Suprapubic skin (tissue), 4 donors: ENCODE measurements at regions not wholly inside any gene's neighbourhood (a gene's known extent, or its start where the extent isn't known, plus 50 kb on each side); places are given as distances from the start of the nearest gene placed in this dataset.

ENCODE experiments used
- DNase-seq, 2 donors: peaks; one replicate each; pipeline ENCODE4 v3.0.0-alpha.2; 2019; ENCODE audit warnings: low spot score in 2 of 2
- H3K27ac ChIP-seq: fragments of 200-600 bp; sonication (generic); one replicate; pipeline ENCODE4 v1.5.1; 2019
- H3K27me3 ChIP-seq: fragments of 200-600 bp; sonication (generic); one replicate; pipeline ENCODE4 v1.5.1; 2019
- H3K36me3 ChIP-seq: fragments of 200-600 bp; sonication (generic); one replicate; pipeline ENCODE4 v1.5.1; 2019
- H3K4me1 ChIP-seq: fragments of 200-600 bp; sonication (generic); one replicate; pipeline ENCODE4 v1.5.1; 2019
- H3K4me3 ChIP-seq: fragments of 200-600 bp; sonication (generic); one replicate; pipeline ENCODE4 v1.5.1; 2019; ENCODE audit warnings: mild to moderate bottlenecking
- H3K9me3 ChIP-seq: fragments of 200-600 bp; sonication (generic); one replicate; pipeline ENCODE4 v1.5.1; 2019
- CTCF ChIP-seq, 2 donors: fragments of 200-600 bp in 1 of 2; fragments of 450-650 bp in 1 of 2; sonication (generic) in 1 of 2; IDR thresholded peaks; one replicate each; pipeline ENCODE4 v1.5.1; 2016 to 2019; ENCODE audit warnings: antibody characterized with exemption in 2 of 2, mild to moderate bottlenecking in 1 of 2, moderate library complexity in 1 of 2
- EP300 ChIP-seq: sonication (generic); formaldehyde crosslinking; IDR thresholded peaks from one replicate; pipeline ENCODE4 v1.6.1; 2017; ENCODE audit warnings: antibody characterized with exemption
- POLR2A ChIP-seq, 2 donors: fragments of 450-650 bp; IDR thresholded peaks; one replicate each; pipeline ENCODE4 v1.6.1; 2017; ENCODE audit warnings: antibody characterized with exemption in 2 of 2, mild to moderate bottlenecking in 2 of 2, moderate library complexity in 2 of 2
- POLR2AphosphoS5 ChIP-seq, 3 donors: sonication (generic); formaldehyde crosslinking; IDR thresholded peaks; one replicate each; pipeline ENCODE4 v1.6.1; 2017; ENCODE audit warnings: antibody characterized with exemption in 3 of 3
- WGBS: methylation state at CpG from one replicate; pipeline ENCODE4 v1.1.5; 2018; 5-methylcytosine and 5-hydroxymethylcytosine counted together

DNA sequence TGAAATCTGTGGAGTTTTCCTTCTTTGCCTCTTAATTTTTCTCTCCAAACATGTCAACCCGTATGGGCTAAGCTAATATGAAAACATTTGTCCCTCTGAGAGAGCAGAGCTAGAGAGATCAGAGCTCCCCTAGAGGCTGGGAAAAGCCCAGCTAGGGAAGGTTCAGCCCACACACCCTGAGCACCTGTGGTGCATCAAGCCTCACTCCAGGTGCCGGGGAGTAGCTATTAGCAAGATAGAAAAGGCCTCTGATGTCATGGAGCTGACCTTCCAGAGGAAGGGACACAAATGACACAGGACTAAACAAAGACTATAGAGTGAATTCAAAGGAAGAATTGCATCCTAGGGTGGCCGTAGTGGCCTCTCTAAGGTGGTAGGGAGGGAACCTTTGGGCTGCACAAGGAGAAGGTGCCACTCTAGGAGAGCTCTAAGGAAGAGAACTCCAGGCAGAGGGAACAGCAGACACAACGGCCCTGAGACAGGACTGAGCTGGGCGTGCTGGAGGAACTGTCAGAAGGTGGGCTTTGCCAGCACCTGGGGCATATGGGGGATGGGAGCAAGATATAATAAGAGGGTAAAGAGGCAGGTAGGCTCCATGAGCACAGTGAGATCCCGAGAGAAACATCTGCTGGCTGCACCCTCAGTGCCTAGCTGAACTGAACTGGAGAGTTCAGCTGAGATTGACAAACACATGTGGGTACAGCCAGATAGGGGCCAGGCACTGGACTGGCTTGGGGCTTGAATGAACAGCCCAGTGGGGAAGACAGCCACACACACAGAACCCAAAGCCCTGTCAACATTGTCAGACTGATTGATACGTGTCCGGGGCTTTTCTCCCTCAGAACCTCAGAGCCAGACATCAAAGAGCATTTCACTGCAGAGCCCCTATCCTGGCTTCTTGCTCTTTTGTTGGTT is 65.5 kb upstream of the DRD2 start:
- no peak overlapping the region for H3K27ac ChIP-seq
- no peaks in the 10 kb centered on the region for H3K36me3 ChIP-seq
- no peaks in the 10 kb centered on the region for H3K9me3 ChIP-seq
- TF ChIP-seq CTCF (IDR thresholded peaks at IDR 0.05) = no peak
- no peak for DNase-seq
- WGBS = 86% methylated on average over 8 of the region's 8 CpGs
- H3K27me3 ChIP-seq = peaks cover under 1% of the 10 kb centered on the region
- no peaks in the 10 kb centered on the region for H3K4me1 ChIP-seq
- H3K4me3 ChIP-seq = no peak overlapping the region

DNA sequence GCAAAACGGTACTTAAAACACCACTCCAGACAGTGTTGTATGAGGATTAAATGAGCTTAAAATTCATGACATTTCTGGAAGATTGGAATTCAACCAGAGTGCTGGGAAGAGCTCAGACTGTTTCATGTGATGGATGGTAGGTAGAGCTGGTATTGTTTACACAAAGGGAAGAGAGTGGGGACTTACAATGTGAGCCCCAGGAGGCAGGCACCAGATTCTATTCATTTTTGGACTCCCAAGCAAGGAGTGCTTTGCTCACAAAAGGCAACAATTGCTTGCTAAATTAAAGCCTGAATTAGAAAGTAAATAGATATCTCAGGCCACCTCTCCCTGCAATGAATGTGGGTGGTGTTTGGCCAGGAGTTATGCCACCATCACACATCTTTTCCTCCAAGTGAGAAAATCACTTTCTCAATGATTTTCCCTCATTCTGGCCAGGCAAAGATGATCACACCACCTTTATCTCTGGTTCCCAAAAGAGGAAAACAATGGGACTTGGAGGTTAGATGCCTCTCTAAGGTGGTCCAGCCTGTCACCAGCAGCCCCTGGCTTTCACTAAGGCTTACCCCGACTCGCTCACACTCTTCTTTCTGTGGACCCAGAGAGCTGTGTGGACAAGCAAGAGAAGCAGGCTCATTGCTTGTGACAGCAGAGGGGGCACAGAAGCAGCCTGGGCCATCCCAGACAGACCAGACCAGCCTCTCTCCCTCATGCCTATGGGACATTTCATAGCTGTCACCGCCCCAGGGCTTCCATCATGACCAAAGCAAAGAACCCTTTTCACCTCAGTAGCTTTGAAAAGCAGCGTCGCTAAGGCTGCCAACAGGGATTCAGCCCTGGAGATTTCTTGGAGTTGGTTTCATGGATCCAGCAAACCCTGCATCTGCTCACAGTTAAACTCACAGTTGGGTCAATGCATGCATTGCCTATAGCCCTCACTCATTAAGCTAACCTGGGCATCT is 63.5 kb upstream of the DRD2 start:
- Histone ChIP-seq H3K36me3 (no peaks in the 10 kb centered on the region), H3K9me3 (no peaks in the 10 kb centered on the region), H3K27ac (no peak overlapping the region), H3K4me1 (no peaks in the 10 kb centered on the region), H3K27me3 (no peaks in the 10 kb centered on the region), H3K4me3 (no peak overlapping the region)
- TF ChIP-seq POLR2A (IDR thresholded peaks at IDR 0.05) (no peak), EP300 (no peak), CTCF (IDR thresholded peaks at IDR 0.05) (no peak), POLR2AphosphoS5 (IDR thresholded peaks at IDR 0.05) (no peak)
- no peak for DNase-seq
- 92% methylated on average over 6 of the region's 6 CpGs for WGBS

DNA sequence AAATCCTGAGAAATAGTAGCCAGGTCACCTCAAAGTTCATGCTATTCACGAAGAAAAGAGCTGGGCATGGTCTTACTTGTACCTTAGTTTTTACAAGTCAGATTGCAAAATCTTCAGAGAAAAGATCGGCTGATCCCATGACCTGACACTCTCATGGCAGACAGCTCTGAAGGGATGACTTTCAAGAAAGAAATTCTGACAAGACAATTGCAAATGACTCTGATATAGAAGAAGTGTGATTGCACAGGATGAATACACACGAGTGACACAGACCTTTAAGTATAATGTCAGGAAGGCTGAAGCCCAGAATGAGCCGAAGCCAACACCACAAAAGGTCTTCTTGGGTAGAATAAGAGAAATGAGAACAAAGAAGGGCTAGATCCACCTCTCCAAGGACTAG is 59.4 kb upstream of the DRD2 start:
- WGBS = 71% methylated on average over 4 of the region's 4 CpGs
- H3K27me3 ChIP-seq = no peaks in the 10 kb centered on the region
- no peaks in the 10 kb centered on the region for H3K4me1 ChIP-seq
- DNase-seq = no peak
- H3K27ac ChIP-seq = no peak overlapping the region
- TF ChIP-seq POLR2A (IDR thresholded peaks at IDR 0.05) (no peak), POLR2AphosphoS5 (IDR thresholded peaks at IDR 0.05) (no peak), EP300 (no peak), CTCF (IDR thresholded peaks at IDR 0.05) (no peak)
- no peaks in the 10 kb centered on the region for H3K9me3 ChIP-seq
- no peak overlapping the region for H3K4me3 ChIP-seq
- H3K36me3 ChIP-seq = no peaks in the 10 kb centered on the region

- Histone ChIP-seq H3K9me3 (no peaks in the 10 kb centered on the region), H3K27ac (no peak overlapping the region), H3K4me3 (no peak overlapping the region), H3K36me3 (no peaks in the 10 kb centered on the region), H3K4me1 (no peaks in the 10 kb centered on the region), H3K27me3 (no peaks in the 10 kb centered on the region)
- no peak for TF ChIP-seq EP300
- no peak for TF ChIP-seq POLR2AphosphoS5 (IDR thresholded peaks at IDR 0.05)
- TF ChIP-seq CTCF (IDR thresholded peaks at IDR 0.05) = no peak
- no peak for TF ChIP-seq POLR2A (IDR thresholded peaks at IDR 0.05)
- WGBS = 74% methylated on average over 4 of the region's 4 CpGs
- DNase-seq = no peak
These were observed 58.2 kb upstream of the DRD2 start for GRCh38 chr11:113533425-113533698.
